ENCODE measurements at regions not wholly inside any gene's neighbourhood (a gene's known extent, or its start where the extent isn't known, plus 50 kb on each side); places are given as distances from the start of the nearest gene placed in this dataset.

GRCh38 chr20:55478724-55479450 lies 526.4 kb downstream of the CBLN4 start:
- no peak for TF ChIP-seq CTCF (IDR thresholded peaks at IDR 0.05; ENCODE audit: extremely low read depth, insufficient read depth, missing control alignments)
- no peak for DNase-seq (ENCODE audit: low spot score)
- in situ Hi-C loops (cut with MboI; ENCODE audit: low pct_unique_long_range_greater_than_20kb, low sequenced_read_pairs, unreplicated experiment): no loop called here

- DNase-seq (ENCODE audit: low spot score): no peak
- no peak for TF ChIP-seq CTCF (IDR thresholded peaks at IDR 0.05; ENCODE audit: extremely low read depth, insufficient read depth, missing control alignments)
- in situ Hi-C loops (cut with MboI; ENCODE audit: low pct_unique_long_range_greater_than_20kb, low sequenced_read_pairs, unreplicated experiment): no loop called here
Observed at GRCh38 chr20:55472704-55473103, 532.6 kb downstream of the CBLN4 start.

GRCh38 chr20:55471052-55472006 lies 534.0 kb downstream of the CBLN4 start:
- DNase-seq (ENCODE audit: low spot score): no peak
- TF ChIP-seq CTCF (IDR thresholded peaks at IDR 0.05; ENCODE audit: extremely low read depth, insufficient read depth, missing control alignments): no peak
- in situ Hi-C loops (cut with MboI; ENCODE audit: low pct_unique_long_range_greater_than_20kb, low sequenced_read_pairs, unreplicated experiment): no loop called here

GRCh38 chr20:55469074-55469473 lies 536.2 kb downstream of the CBLN4 start:
- TF ChIP-seq CTCF (IDR thresholded peaks at IDR 0.05; ENCODE audit: extremely low read depth, insufficient read depth, missing control alignments): no peak
- no peak for DNase-seq (ENCODE audit: low spot score)
- in situ Hi-C loops (cut with MboI; ENCODE audit: low pct_unique_long_range_greater_than_20kb, low sequenced_read_pairs, unreplicated experiment): no loop called here

GRCh38 chr20:55461519-55461918 lies 543.8 kb downstream of the CBLN4 start:
- no peak for TF ChIP-seq CTCF (IDR thresholded peaks at IDR 0.05; ENCODE audit: extremely low read depth, insufficient read depth, missing control alignments)
- in situ Hi-C loops (cut with MboI; ENCODE audit: low pct_unique_long_range_greater_than_20kb, low sequenced_read_pairs, unreplicated experiment): no loop called here
- DNase-seq (ENCODE audit: low spot score): no peak

- in situ Hi-C loops (cut with MboI; ENCODE audit: low pct_unique_long_range_greater_than_20kb, low sequenced_read_pairs, unreplicated experiment): no loop called here
- DNase-seq (ENCODE audit: low spot score): no peak
- TF ChIP-seq CTCF (IDR thresholded peaks at IDR 0.05; ENCODE audit: extremely low read depth, insufficient read depth, missing control alignments): no peak
Observed at GRCh38 chr20:55456316-55456940, 548.9 kb downstream of the CBLN4 start.

Measured in GM13977 (cell line).